NCI-H146 treated with DMSO at 0.1 percent for 48 hours (cell line): ENCODE measurements at regions not wholly inside any gene's neighbourhood (a gene's known extent, or its start where the extent isn't known, plus 50 kb on each side); places are given as distances from the start of the nearest gene placed in this dataset.
"Not testable (repeated sequence)": the region's sequence is repeated elsewhere in the genome, so short reads cannot be mapped to it uniquely, and the experiment has no call there.

Experiments
- DNase-seq: peaks from one replicate; lab custom pipeline; 2025; ENCODE audit not compliant: unreplicated experiment; lab: John Stamatoyannopoulos, UW

GRCh38 chr9:85162822-85163221, 493.3 kb downstream of the NTRK2 start:
- no peak for DNase-seq

- not testable (repeated sequence) for DNase-seq
Measured at GRCh38 chr9:85160944-85161343, 491.4 kb downstream of the NTRK2 start.

- DNase-seq = no peak
Measured at GRCh38 chr9:85158512-85158911, 489.0 kb downstream of the NTRK2 start.

GRCh38 chr9:85157772-85158171, 488.2 kb downstream of the NTRK2 start:
- no peak for DNase-seq

GRCh38 chr9:85156652-85157051, 487.1 kb downstream of the NTRK2 start:
- no peak for DNase-seq

- DNase-seq = no peak
Measured at GRCh38 chr9:85155352-85155751, 485.8 kb downstream of the NTRK2 start.

- DNase-seq = no peak
Measured at GRCh38 chr9:85151741-85152140, 482.2 kb downstream of the NTRK2 start.

- DNase-seq = no peak
Measured at GRCh38 chr9:85151162-85151561, 481.6 kb downstream of the NTRK2 start.

GRCh38 chr9:85147046-85147640, 477.6 kb downstream of the NTRK2 start:
- no peak for DNase-seq

GRCh38 chr9:85142968-85143367, 473.4 kb downstream of the NTRK2 start:
- DNase-seq = no peak

GRCh38 chr9:85142496-85142911, 473.0 kb downstream of the NTRK2 start:
- no peak for DNase-seq

GRCh38 chr9:85137696-85138095, 468.2 kb downstream of the NTRK2 start:
- no peak for DNase-seq

GRCh38 chr9:85136987-85137386, 467.5 kb downstream of the NTRK2 start:
- DNase-seq = no peak

GRCh38 chr9:85136507-85136906, 467.0 kb downstream of the NTRK2 start:
- DNase-seq = no peak

GRCh38 chr9:85130764-85131163, 461.2 kb downstream of the NTRK2 start:
- DNase-seq = no peak

- no peak for DNase-seq
Measured at GRCh38 chr9:85130260-85130659, 460.7 kb downstream of the NTRK2 start.

- DNase-seq = no peak
Measured at GRCh38 chr9:85129514-85129913, 460.0 kb downstream of the NTRK2 start.

GRCh38 chr9:85118990-85119755, 449.6 kb downstream of the NTRK2 start:
- no peak for DNase-seq

- DNase-seq = no peak
Measured at GRCh38 chr9:85117831-85118230, 448.3 kb downstream of the NTRK2 start.

GRCh38 chr9:85115473-85115872, 445.9 kb downstream of the NTRK2 start:
- DNase-seq = no peak

- no peak for DNase-seq
Measured at GRCh38 chr9:85114799-85115198, 445.3 kb downstream of the NTRK2 start.

- DNase-seq = no peak
Measured at GRCh38 chr9:85112933-85113418, 443.4 kb downstream of the NTRK2 start.

GRCh38 chr9:85112391-85112790, 442.9 kb downstream of the NTRK2 start:
- no peak for DNase-seq
